Inferior parietal cortex (tissue), 1 donor: ENCODE measurements at regions not wholly inside any gene's neighbourhood (a gene's known extent, or its start where the extent isn't known, plus 50 kb on each side); places are given as distances from the start of the nearest gene placed in this dataset.

Source experiments
- DNase-seq: peaks from one replicate; pipeline ENCODE4 v3.0.0-alpha.2; 2016; ENCODE audit errors: extremely low spot score

DNA sequence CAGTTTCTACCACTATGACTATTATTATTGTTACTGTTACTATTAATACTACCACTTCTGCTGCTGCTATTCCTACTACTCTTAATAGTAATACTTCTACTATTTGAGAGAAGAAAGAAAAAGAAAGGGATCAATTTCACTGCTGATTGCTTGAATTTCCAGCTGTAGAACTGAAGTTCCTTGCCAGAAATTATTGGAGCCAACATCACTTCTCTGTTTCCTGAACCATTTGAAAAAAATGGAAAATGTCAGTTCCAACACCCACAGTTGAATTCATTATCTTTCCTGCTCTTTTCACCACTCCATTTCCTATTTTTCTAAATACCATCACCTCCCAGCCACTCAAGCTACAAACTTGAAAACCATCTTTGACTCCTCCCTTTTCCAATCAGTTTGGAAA, 54.1 kb upstream of the PIK3C2G start:
- DNase-seq, result no peak

DNA sequence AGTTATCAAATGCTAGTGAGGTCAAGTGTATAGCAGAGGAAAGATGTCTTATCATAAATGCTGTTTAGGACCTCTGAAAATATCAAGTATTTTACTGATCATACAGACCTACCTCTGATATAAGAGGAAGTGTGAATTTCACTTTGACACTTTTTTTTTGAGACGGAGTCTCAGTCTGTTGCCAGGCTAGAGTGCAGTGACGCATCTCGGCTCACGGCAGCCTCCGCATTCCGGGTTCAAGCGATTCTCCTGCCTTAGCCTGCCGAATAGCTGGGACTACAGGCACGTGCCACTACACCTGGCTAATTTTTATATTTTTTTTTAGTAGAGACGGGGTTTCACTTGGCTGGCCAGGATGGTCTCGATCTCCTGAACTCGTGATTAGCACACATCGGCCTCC, 55.1 kb upstream of the PIK3C2G start:
- DNase-seq, result no peak

DNA sequence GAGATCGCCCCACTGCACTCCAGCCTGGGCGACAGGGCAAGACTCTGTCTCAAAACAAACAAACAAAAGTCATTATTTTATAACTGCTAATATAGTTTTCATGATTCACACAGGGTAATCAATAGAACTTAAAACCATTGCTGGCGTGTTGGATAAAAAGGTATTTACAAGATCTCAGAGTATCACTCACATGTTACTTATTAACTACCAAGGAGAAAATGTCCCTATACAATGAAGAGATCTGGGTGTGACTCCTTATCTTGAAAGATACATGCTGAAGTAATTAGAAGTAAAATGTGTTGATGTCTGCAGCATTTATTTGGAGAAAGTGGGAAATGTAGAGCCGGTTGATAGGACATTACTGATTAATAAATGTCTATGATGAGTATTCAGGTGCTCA, 57.3 kb upstream of the PIK3C2G start:
- DNase-seq, result no peak

DNA sequence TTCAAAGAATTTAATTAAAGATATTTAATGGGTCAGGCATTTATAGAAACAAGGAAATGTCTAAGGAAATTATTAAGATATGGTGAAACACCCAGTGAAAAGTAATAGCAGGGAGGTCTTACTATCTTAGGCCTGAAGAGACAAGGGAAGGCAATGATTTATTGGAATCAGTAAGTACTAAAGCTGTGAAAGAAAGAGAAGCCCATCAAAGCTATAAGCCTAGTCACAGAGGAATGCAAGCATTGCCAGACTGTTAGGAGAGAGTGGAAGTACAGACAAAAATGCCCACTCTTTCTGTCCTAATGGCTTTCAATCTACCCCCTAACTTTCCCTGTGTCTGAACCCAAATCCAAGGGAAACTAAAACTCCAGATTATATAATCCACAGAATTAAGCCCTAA, 69.2 kb upstream of the PIK3C2G start:
- no peak for DNase-seq

DNA sequence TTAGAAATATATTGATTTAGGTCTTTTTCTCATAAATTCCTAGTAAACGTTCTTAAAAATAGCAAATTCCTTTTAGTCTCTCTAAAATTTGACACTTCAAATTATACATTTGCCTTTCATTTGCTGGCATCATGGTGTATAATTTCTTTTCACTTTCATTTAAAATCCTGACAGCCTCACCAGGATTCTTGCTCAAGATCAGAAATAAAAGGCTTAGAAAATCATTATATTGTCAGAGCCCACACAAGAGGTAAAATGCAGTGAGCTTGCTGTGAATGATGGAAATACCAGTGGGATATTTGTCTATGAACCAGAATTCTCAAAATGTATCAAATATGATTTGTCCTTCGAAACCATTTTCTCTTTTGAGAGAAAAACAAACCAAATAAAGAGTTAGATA, 78.2 kb upstream of the PIK3C2G start:
- no peak for DNase-seq

DNA sequence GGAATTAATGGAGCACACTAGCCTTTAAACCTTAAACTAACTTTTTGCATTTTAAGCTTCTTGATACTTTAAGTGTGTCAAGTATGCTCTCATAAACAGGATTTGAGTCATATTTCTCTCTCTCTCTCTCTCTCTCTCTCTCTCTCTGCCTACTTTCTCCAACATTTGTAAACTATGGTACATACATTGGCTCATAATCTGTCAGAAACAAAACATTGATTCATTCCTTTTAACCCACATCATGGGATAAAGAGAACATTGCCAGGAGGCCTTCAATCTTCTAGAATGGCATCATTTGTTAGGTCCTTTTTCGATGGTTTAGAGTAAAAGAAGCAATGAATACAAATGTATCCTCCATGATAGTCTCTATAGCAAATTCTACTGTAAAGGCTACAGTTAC, 81.6 kb upstream of the RERGL start:
- DNase-seq, result no peak

DNA sequence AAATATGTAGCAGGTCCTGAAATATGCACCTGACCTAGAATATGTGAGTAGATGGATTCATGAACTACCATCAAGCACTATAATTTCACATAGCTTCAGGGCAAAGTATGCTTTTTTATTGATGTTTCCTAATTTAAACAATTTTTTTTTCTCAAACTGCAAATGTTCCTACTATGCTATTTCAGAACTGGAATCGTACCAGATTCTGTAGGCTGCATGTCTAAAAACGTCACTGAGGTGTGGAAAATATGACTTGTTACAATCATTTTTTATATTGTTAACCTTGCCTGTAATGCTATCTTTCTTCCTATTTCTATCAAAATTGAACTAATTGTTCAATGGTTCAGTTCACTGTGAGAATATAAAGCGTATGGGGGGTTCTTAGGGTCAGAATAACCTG, 78.0 kb upstream of the RERGL start:
- DNase-seq, result peak; percentile 7

DNA sequence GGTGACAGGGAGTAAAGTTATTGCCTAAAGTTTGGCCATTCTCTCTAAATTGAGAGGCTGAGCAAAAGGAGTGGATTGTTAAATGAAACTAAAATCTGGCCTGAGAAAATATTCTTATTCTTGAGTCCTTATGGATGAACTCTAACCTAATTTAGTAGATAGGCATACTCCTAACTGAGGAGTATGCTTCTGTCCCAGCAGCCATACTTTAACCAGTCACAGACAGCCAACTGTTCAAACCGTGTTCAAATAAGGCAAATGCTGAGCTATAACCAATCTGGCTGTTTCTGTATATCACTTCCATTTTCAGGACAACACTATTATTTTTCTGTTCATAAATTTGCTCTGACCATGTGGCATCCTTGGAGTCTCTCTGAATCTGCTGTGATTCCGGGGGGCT, 75.9 kb upstream of the RERGL start:
- DNase-seq, result no peak

DNA sequence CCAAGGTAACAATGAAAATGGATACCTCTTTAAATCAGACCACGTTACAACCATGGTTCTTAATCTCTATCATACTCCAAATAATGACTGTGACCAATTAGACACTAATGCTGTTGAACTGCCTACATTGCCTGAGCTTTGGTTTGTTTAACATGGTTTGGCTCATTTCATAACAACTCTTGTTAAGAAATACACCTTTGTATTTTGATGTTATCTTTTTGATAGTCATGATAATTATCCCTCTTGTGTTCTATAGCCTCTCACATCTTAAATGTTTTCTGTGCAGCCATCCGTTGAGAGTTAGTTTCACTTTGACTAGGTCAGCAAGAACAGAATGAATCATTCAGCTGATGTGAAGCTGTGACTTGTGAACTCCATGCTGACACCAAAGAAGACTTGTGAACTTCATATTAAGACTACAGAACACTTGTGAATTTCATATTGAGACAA, 75.5 kb upstream of the RERGL start:
- DNase-seq, result no peak

DNA sequence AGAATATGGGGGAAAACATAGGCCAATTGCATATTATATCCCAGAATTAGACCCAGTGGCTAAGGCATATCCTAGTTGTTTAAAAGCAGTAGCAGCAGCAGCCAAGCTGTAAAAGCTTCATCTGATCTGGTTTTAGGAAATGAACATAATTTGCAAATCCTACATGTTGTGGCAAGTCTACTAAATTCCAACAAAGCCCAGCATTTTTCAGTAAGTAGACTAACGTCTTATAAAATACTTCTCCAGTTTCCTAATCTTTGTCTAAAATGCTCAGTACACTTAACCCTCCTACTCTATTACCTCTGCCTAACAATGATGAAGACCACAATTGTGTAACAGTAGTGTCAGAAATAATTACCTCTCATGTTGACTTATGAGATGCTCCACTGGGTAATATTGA, 70.9 kb upstream of the RERGL start:
- DNase-seq, result no peak

DNA sequence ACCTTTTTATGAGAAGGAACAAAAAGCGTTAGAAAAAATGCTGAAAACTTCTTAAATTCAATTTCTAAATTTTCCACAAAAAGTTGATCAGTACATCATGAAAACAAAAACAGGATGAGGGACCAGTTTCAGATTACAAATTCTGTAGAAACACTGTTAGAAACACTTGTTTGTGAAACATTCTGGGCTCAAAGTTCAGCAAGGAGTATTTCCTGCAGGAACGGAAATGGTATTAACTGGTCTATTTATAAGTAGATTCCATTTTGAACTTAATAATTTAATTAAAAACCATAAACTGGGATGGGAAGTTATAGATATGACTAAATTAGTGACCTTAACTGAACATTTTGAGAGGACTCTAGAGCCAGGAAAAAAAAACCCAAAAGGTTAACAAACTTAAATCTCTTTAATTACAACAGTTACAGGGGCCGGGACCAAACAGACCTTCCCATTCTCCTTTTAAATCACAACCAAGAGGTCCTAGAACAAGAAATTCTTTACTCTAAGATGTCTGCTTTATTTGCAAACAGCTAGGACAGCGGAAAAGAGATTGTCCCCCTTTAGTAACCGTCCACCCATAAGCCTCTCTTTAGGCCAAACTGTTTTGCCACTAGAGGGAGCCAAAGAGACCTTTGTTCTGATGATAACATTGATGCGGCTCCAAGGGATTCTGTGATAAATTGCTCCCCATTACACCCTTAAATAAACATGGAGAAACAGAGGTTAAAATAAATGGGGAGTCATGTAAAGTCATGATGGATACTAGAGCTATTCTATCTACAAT, 69.0 kb upstream of the RERGL start:
- peak; percentile 39 for DNase-seq

DNA sequence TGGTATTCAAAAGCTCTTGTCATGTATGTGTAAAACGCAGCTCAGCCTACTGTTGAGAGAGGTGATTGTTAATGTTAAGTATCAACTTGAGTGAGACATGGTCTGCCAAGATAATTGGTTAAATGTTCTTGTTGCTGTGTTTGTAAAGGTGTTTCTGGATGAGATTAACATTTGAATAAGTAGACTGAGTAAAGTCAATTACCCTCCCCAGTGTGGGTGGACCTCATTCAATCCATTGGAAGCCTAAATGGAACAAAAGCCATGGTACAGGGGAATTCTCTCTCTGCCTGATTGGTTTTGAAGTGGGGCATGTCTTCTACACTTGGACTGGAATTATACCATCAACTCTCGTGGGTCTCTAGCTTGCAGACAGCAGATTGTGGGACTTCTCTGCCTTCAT, 63.8 kb upstream of the RERGL start:
- DNase-seq, result no peak

DNA sequence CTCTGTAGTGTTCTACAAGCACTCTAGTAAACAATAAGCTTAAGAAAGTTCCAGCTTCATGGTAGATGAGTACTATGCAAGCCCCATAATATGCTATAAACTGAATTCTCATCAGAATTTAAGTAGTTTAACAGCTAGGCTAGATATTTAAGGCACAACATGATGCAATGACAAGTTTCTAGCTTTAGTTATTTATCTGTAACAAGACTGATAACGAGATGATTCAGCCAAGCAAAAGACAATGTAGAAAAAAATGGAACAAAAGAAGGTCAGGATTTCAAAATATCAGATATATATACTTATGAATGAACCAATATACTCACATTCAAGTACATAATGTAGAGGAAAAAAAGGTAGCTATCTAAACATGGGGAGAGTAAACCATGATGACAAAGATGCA, 61.0 kb upstream of the RERGL start:
- DNase-seq, result no peak

DNA sequence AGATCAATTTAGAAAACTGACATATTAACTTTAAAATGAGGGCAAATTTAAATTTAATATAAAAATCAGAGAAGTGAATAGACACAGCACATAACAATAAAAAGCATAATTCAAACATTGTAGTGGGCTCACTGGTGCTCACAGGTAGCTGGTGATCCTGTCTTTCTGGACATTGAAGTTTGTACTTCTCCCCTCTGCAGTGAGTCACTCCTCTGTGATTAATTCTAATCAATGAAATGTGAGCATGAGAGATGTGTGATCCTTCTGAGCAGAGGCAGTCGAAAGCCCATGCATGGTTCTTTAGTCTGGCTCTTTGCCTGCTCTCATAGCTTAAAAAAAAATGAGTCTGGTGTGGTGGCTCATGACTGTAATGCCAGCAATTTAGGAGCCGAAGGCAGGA, 59.0 kb upstream of the RERGL start:
- DNase-seq, result no peak

DNA sequence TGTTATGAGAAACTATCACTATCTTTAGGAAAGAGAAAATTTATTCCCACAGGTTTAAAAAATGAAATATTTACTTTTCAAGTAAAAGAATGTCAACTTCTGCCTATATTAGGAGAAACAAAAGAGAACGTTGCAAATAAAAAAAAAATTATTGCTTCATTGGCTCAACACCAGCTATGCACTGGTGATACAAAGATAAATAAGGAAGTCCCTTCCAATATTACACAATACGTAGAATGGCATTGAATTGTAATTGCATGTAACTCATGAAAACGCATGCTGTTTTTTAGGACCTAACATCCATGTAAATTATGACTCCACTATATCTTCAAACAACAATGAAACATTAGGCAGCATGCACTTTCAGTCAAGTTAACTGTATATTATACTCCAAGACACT, 56.4 kb upstream of the RERGL start:
- no peak for DNase-seq

DNA sequence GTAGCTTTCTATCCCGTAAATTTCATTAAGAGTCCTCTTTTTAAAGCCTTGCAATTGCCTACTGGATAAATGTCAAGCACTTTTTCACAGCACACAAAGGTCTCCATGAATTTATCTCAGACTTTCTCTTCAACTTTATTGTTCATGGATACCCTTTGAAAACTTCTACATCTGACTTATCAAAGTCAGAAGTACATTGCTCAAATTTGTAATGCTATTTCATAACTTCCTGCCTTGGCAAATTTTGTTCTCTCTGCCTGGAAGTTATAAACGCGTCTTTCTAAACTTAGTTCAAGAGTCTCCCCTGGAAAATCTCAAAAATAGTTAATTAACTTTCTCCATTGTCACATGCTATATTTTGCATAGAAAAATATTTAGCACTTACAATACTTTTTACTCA, 55.9 kb upstream of the RERGL start:
- no peak for DNase-seq

DNA sequence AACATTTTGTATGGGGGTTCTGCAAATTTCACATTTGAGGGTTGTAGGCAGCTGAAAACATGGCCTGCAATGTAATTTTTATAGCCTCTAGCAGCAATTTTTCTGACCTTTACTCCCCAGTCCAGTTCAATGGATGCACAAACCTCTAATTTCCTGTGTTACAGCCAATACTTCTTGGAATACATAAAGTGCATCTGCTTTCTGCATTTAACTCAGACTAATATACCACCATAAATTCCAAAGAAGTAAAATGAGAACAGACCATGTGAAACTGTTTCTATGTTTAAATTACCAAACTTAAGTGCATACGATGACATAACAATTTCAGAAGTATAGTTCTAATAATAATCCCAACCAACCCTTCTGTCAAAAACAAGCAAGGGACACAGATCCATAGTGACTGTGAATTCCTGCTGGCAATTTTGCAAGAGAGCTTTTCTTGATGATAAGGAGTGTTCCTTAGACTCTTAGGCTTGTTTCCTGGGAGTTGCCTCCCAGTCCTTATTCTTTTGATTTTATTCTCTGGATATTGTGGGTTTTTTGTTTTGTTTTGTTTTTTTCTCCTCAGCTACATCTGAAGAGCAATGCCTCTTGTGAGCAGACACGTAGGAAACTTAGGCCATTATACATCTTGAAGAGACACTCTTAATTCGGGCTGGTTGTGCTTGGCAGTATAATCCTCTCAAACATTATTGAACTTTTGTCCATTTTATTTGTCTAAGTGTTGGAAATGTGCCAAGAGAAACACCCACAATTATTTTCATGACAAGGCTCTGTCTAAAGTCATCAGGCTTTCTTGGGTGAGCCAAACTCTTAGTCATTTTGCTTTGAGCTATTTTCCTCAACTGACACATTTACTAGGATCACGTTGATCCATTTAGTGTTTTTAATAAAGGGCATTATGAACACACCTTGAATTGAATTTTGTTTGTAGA, 51.3 kb upstream of the RERGL start:
- DNase-seq, result peak; percentile 5

DNA sequence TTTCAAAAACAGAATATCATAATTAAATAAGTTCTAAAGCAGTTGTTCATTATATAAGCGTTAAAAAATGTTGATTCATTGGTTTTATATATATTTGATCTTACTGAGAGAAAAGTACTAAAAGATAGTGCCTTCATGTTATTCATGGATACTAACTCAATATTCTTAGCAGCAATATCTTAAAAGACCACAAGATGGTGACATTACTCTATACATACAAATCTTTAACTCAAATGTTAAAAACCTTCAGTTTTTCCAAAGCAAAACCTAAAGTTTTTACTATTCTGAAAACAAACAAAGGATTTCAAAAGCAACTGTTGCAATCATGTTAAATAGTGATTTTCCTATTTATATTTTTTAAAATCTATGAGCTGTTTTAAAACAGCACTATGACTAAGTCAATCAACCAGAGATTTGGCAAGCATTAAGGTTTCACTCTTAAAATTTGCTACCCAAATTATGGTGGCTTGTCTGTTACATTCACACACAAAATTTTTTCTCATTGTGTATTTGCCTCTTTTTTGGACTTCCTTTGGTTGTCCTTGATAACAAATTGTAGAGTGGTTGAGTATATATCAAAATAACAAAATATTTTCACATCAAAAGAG, 50.1 kb upstream of the RERGL start:
- DNase-seq, result peak; percentile 67
